HS-5 (cell line): ENCODE measurements at regions not wholly inside any gene's neighbourhood (a gene's known extent, or its start where the extent isn't known, plus 50 kb on each side); places are given as distances from the start of the nearest gene placed in this dataset.

Experiments used
- DNase-seq: peaks from one replicate; pipeline ENCODE4 v3.0.0-alpha.2; 2012; ENCODE audit warnings: low read depth

DNA sequence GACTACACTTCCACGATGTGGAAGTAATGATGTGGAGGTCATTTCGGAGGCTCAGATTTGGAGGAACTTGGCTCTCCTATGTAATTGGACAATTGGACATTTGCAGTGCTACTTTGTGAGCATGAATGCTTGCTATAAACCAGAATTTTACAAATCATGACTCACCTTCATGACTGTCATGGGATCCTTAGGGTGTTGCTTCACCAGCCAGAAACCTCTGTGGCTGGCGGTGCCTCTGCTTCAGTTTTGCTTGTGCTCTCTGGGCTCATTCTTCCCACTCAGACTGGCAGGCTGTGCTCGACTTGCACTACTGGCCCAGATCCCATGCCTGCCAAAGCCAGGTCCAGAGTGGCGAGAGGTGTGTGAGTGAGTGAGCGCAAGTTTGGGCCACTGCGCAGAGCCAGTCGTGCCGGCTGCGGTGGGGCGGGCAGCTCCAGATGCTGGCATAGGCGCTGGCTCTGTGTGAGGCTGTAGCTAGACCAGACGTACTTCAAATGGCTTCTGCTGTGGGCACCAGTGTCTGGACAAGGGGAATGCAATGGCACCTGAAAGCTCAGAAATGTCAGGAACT is 387.8 kb downstream of the AEBP2 start:
- no peak for DNase-seq

DNA sequence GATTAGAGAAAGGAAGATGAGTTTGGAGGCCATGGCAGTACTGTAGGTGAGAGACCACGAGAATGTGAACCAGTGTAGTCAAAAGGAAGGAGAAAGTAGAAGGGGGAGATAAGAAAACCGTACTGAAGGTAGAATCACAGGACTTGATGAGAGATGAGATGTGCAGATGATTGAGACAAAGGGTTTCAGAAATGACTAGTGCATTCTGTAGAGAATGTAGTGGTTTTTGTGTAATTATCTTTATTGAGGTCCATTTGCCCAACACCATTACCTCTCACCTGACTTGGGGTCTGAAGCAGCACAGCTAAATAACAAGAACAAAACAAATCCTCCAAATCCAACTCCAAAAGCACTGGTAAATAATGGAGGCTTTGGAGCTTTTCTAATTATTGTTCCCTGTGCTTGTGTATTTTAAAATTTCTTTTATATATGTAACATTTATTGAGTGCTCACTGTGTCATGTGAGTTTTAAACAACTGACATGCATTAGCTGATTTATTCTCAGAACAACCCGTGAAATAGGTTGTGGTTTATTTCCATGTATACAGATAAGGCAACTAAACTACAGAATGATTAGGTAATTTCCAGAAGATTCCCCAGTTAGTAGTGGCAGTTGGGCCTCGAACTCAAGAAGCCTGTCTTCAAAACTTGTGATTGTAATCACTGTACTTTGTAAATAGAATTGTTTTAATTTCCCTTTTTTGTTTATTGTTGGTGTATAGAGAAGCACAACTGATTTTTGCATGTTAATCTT is 390.0 kb downstream of the AEBP2 start:
- no peak for DNase-seq

DNA sequence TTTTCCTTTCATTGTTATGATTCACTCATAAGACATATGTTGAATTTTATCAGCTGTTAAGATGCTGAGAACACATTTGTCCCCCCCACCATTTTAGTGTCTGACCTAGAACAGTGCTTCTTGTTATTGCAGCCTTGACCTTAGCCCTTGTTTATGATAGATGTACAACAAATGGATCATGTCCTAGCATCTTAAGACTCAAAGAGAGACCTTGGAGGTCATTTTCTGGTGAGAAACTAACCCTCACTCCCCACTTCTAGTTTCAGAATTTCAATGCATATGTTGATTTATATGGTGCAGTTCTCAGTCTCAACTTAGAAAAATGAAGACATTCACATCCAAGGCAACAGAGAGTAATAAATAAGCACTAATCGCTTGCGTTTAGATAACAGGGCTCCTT is 391.2 kb downstream of the AEBP2 start:
- DNase-seq, result no peak

DNA sequence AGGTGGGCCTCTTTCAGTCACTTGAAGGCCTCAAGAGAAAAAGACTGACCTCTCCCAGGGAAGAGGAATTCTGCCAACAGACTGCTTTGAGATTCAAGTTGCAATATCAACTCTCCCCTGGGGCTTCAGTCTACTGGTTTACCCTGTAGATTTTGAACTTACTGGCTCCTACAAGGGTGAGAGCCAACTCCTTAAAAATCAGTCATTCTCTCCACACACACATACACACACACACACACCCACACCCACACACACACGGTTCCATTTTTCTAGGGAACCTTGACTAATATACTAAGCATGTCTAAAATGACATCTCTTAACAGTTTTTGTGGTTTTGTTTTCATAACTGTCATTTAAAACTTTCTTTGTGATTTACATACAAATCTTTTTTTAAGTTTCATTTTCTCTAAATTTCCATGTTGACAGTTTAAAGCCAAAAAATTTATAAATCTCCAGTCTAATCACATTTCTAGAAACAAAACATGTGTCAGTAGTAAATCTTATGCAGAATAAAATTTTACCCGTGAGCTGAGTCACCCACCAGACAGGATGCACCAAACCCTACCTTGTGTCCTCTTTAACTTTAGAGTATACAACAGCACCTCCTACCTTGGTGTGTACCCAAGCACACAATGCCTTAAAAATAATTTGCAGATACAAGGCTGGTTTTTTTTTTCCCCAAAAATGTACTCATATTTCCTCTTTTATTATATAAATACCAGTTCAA is 394.6 kb downstream of the AEBP2 start:
- DNase-seq, result peak; percentile 13

DNA sequence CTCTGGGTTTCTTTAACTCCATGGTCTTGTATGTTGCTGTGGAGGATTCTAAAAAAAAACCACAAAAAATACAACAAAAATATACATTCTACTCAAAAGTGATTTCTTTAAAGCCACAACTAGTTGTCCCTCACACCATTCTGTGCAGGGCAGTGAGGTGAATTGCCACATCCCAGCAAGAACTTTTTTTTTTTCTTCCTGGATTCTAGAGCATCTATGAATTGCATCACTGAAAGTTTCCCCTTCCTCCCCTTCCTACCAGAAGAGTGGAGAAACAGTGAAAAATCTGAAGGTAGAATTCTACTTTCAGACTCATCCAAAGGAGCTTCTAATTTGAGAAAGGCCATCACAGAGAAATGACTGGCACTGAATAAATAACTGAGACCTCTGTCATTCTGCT is 395.3 kb downstream of the AEBP2 start:
- no peak for DNase-seq

DNA sequence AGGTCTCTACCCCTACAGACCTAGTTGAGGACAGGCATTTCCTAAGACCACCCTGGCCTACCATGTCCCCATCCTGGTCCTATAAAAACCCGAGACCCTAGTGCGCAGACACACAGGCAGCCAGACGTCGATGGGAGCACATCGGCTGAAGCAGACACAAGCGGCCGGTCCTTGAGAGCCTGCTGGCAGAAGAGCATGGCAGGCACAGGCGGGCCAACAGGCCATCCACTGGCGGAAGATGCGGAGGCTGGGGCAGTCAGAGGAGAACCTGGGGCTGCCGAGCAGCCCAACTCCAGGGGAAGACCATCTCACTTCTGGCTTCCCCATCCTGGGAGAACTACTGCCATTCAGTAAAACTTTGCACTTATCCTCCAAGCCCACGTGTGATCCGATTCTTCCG is 396.8 kb downstream of the AEBP2 start:
- DNase-seq, result no peak

DNA sequence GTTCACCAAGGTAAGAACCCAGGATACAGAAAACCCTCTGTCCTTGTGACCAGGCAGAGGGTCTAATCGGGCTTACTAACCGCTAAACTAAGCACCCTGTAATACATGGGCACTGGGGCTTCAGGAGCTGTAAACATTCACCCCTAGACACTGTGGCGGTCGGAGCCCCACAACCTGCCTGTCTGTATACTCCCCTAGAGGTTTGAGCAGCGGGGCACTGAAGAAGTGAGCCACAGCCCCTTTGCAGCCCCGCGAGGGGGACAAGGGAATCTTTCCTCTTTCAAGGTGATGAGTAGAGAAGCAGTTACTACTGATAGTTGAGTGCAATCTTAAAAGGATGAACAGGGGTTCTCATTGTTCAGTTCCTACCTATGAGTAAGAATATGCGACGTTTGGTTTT is 397.2 kb downstream of the AEBP2 start:
- DNase-seq, result no peak

DNA sequence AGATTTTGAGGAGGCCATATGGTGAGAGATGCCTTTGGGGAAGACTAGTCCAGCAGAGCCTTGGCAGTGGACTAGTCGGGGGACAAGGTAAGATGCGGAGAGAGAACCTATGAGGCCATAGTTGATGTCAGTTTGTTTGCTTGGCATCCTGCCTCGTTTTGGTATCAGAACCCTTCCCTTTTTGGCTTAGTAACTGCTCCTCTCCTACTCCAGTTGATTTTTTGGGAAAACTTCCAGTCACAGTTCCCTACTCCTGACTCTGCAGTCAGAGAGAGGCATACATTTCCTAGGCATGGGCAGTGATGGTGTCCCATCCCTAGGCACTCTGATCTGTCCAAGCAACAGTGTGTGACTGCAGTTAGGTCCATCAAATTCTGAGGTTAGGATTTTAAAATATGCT is 398.3 kb downstream of the AEBP2 start:
- no peak for DNase-seq

DNA sequence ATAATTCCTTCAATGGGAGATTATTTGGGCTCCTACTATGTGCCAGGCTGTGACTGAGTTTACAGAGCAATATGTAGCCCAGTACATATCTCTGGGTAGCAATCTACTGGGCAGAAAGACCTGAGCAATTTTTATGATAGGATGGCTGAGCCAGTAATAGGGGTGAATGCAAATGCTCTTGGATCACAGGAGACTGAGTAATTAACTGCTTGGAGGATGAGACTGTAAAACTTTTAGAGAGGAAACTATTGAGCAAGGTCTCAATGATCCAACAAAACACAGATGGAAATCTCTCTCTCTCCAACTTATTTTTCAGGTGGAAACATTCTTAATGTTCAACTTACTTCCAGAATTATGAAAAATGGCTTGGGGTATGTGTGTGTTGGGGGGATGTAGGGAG is 402.2 kb downstream of the AEBP2 start:
- DNase-seq, result peak; percentile 14

DNA sequence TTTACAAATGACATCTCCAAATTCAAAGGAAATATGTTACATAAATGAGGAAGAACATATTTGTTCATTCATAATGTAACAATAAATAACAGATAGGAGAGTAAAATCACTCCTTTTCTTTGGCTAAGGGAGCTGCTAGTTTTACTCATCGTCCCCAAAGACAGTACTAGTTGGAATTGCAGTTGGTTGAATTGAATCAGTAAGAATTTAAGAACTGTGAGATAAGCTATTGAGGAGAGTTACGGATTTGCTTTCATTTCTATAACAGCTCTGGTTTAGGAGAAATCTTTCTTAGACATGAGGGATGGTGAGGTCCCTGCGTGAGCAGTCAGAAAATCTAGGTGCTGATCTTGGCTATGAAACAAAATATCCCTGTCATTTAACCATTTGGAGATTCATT is 402.8 kb downstream of the AEBP2 start:
- DNase-seq, result no peak

DNA sequence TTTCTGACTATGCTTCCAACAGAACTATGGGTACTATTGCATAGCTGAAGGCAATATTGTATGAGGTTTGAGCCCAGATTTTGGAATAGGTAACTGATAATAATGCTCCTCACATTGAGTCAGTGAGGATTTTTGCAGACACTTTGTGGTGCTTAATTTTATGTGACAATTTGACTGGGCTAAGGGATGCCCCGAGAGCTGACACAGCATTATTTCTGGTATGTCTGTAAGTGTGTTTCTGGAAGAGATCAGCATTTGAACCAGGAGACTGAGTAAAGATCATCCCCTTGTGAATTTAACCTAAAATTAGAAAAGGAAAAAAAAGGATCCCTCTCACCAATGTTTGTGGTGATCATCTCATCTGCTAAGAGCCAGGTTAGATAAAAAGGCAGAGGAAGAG is 404.9 kb downstream of the AEBP2 start:
- no peak for DNase-seq

DNA sequence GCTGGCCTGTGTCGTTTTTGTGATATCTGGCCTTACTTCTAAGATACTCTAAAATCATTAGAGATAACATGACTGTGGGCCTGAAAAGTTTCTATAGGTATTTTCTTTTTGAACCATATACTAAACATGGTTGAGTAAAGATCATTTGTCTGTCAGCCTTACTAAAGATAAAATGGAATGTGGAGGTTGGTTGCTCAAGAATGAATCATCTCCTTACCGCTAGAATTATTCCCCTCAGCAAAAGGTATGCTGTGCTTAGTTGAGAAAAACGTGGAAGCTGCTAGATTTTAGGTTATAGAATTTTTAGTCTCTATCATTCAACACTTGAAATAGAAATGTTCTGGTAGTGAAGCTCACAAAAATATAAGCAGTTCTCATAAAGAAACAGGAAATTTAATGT is 407.3 kb downstream of the AEBP2 start:
- DNase-seq, result peak; percentile 49

DNA sequence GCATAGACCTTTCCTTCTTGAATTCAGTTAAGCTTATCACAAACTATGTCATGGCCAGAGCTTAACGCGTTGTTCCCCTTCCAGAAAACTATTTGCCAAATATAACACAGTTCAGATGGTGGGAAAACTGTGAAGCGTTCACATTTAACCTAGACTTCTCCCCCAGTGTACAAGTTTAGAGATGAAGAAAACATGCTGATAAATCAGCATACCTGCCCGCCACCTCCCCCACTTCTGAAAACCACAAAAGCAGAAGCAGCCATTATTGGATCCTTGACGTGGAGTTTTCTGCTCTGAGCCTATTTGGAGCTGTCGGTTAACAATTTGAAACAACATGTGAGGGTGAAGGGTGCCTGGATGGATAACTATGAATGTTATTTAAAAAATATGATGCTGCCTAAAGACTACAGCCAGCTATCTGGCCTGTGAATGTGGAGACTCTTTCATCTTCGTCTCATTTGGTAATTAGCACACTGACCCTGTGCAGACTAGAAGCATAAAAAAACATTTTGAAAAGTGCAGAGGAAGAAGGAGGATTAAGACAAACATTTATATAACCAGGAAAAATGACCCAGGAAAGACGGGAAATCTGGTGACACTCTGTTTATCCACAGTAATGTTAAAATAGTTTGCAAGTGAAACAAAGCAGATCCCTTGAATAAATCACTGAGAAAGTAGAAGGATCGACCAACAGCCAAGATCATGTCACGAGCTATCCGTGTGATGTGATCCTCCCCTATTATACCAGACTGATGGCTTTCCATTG is 408.2 kb downstream of the AEBP2 start:
- DNase-seq, result no peak

DNA sequence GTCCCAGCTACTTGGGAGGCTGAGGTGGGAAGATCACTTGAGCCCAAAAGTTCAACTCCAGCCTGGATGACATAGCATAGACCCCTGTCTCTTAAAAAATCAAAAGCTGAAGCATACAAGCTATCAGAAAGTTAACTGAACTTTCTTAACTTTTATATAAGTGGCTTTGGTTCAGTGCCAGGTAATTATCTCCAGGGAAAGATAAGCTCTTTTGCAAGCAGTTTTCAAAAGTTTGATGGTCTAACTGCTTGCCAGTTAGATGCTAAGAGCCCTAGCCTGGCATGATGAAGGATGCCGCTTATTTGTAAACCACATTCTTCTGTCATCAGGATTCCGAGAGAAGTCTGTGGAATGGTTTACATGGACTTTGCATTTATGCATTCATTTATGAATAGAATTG is 409.1 kb downstream of the AEBP2 start:
- no peak for DNase-seq

DNA sequence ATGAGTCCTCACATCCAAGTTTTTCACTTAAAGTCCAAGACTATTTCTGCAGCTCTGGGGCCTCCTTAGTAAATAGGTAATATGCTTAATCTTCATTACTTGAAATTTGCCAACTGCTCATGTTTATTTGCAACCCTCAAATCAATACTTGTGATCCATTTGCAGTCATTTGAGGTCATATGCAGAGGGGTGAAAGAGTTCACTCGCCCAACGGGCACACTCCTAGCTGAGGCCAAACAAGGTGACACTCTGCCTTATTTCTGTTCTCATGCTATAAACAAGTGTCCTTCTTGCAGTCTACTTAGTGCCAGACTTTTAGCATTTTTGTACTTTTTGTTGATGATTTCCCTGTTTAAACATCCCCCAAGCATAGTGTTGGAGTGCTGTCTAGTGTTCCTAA is 409.9 kb downstream of the AEBP2 start:
- no peak for DNase-seq

DNA sequence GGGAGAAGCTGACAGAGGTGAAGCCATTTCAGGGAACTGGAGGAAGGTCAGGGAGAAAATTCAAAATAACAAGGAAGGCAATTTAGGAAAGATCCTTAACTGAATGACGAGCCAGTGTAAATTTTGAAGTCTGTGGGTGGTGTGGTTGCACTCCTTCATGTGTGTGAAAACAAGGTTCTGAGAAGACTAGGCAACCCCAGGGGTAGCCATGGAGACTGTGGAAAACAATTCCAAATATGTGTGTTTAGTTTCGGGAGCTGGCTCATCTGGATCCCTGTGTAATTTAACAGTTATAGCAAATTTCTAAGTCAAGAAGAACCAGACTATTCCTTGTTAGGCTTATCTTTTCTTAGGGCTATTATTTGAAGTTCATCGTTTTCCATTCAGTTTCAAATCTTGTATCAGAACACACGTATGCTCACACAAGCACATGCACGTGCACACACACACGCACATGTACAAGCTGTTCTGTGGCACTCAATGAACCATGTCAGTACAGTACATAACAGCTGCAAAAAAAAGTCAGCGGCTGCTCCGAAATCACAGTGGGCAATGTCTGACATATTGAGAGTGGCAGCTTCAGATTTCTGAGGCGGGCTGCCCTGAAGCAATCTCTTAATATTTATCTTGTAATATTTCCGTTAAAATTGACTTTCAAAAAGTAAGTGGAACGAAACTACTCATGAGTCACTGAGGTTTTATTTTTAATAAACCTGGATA is 411.2 kb downstream of the AEBP2 start:
- no peak for DNase-seq

DNA sequence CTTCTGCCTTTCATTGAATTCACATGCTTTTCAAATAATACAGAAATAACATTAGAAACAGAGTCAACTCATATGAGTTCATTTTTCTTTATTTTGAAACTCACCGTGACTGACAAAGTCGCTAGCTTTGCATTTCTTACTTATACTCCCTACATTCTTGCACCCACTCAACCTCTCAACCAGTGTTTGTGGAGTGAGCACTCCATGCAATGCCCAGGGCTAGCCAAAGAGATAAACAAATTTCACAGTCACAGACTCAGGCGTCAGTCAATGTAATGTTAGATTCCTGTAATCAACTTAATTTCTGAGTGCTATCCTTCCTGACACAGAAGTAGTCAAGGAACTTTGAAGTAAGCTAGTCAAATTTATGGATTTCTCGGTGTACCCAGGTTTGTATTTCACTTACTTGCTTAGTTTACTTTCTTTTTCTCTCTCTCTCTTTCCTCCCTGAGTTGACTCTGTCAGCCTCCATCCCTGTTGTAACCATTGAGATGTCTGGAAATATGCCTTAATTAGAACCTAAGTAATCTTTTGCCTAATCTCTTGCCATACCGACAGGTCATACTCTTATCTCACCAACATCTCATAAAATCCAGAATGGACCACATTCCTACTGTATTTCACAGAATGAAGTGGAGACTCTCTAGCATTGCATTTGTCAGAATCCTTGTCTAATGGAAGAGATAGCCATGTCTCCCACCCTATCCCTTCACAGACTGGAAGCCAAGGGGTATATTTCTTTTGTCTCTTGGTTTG is 413.0 kb downstream of the AEBP2 start:
- no peak for DNase-seq

DNA sequence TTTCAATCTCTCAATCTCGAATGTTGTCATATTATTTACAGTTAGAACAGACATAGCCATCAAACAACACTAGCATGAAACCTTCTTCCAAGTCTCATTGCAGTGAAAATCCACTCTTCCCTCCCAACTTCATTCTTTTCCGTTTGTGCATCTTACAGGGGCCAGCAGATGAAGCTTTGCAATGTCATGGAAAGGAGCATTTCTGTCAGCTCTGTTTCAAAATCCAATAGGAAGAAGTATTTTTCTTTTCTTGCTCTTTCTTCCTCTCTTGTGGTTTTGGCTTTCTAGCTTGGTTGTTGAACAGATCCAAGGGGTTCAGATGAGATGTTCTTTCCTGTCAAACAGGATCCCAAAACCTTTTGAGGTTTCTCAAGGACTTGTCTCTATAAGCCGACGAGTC is 416.6 kb downstream of the AEBP2 start:
- DNase-seq, result no peak

DNA sequence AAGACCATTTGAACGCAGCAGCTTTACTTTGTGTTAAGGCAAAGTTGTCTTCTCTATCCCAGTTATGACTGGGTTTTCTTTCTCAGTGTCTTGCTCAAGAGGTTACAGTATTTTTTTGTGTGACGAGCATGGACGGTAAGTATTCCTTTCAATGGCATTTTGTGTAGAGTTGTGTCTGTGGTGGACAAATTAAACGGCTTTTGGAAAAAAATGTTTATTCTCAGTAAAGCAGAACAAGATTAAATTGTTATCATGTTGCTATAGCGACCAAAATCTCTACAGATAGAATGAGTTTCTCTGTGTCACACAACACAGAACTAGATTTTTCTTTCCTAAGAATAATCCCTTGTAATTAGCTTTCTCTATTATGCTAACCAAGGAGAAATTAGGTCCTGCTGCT is 417.1 kb downstream of the AEBP2 start:
- DNase-seq, result no peak

DNA sequence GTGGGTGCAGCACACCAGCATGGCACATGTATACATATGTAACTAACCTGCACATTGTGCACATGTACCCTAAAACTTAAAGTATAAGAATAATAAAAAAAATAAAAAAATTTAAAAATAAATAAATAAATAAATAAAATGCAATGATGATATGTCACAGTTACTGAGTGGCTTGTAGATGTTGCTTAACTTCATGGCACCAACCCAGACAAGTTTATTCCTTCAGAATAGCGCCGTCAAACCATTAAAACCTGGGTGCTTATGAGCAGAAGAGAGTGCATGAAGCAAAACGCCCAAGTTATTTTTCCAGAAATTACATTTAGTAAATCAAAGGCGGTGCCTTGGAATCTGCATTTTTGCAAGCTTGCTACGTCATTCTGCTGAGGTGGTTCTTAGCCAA is 417.9 kb downstream of the AEBP2 start:
- no peak for DNase-seq

DNA sequence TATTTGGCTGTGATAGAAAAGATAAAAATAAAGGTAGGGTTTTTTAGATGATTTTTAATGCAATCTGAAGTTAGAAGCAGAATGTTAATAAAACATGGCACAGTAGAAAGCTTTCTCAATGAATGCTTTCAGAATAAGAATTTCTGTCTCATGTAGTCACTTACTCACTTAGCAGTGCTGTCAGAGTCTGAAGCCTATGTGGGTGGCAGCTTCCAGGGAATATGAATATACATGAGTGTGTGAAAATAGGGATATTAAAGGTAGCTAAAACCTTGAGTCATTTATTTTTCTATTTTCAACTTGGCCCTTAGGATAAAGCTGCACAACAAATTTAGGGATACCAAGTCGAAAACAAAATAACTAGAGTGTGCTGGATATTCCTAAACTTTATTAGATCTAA is 427.9 kb downstream of the AEBP2 start:
- DNase-seq, result no peak
